Body of pancreas (tissue), 4 donors: ENCODE measurements at regions not wholly inside any gene's neighbourhood (a gene's known extent, or its start where the extent isn't known, plus 50 kb on each side); places are given as distances from the start of the nearest gene placed in this dataset.

Source experiments
- POLR2A ChIP-seq, 3 donors: fragments of 450-650 bp; IDR thresholded peaks; one replicate each; pipeline ENCODE4 v1.6.1; 2016; ENCODE audit warnings: antibody characterized with exemption in 3 of 3, mild to moderate bottlenecking in 2 of 3
- TF ChIP-seq, protein P1 (sequence below), 7 experiments: fragments of 450-650 bp in 4 of 7; fragments of 200-600 bp in 3 of 7; sonication (generic) in 3 of 7; IDR thresholded peaks; one replicate each; pipeline ENCODE4 v1.5.1; 2016 to 2019; ENCODE audit warnings: antibody characterized with exemption in 7 of 7

GRCh38 chr1:209008586-209008985 lies 574.9 kb upstream of the CAMK1G start:
- TF ChIP-seq, protein P1, sequence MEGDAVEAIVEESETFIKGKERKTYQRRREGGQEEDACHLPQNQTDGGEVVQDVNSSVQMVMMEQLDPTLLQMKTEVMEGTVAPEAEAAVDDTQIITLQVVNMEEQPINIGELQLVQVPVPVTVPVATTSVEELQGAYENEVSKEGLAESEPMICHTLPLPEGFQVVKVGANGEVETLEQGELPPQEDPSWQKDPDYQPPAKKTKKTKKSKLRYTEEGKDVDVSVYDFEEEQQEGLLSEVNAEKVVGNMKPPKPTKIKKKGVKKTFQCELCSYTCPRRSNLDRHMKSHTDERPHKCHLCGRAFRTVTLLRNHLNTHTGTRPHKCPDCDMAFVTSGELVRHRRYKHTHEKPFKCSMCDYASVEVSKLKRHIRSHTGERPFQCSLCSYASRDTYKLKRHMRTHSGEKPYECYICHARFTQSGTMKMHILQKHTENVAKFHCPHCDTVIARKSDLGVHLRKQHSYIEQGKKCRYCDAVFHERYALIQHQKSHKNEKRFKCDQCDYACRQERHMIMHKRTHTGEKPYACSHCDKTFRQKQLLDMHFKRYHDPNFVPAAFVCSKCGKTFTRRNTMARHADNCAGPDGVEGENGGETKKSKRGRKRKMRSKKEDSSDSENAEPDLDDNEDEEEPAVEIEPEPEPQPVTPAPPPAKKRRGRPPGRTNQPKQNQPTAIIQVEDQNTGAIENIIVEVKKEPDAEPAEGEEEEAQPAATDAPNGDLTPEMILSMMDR (IDR thresholded peaks at IDR 0.05): no peak
- TF ChIP-seq POLR2A (IDR thresholded peaks at IDR 0.05): no peak
